Liver (tissue), 8 donors: ENCODE measurements at regions not wholly inside any gene's neighbourhood (a gene's known extent, or its start where the extent isn't known, plus 50 kb on each side); places are given as distances from the start of the nearest gene placed in this dataset.

Experiments
- DNase-seq: peaks from one replicate; pipeline ENCODE4 v3.0.0-alpha.2; 2017; ENCODE audit warnings: low spot score
- H3K27ac ChIP-seq, 2 donors: one replicate each; pipeline ENCODE4 v1.7.0; 2013; ENCODE audit warnings: inconsistent platforms in 2 of 2, low read length in 2 of 2, control low read depth in 1 of 2, low read depth in 1 of 2, mild to moderate bottlenecking in 1 of 2
- H3K27me3 ChIP-seq, 4 donors: one replicate each; pipeline versions ENCODE4 v1.6.1 to v1.7.0; 2013; ENCODE audit warnings: low read length in 3 of 4, inconsistent platforms in 1 of 4, mild to moderate bottlenecking in 1 of 4, moderate library complexity in 1 of 4; ENCODE audit not compliant: control insufficient read depth in 4 of 4, insufficient read depth in 4 of 4
- H3K36me3 ChIP-seq, 4 donors: one replicate each; pipeline versions ENCODE4 v1.6.1 to v1.7.0; 2013; ENCODE audit warnings: low read length in 3 of 4, mild to moderate bottlenecking in 3 of 4, low read depth in 1 of 4, moderate library complexity in 1 of 4; ENCODE audit not compliant: control insufficient read depth in 4 of 4, insufficient read depth in 3 of 4
- H3K4me1 ChIP-seq, 4 donors: one replicate each; pipeline versions ENCODE4 v1.6.1 to v1.7.0; 2013; ENCODE audit warnings: low read length in 3 of 4, mild to moderate bottlenecking in 3 of 4, moderate library complexity in 1 of 4; ENCODE audit not compliant: control insufficient read depth in 4 of 4, insufficient read depth in 4 of 4
- H3K4me3 ChIP-seq, 3 donors: one replicate each; pipeline versions ENCODE4 v1.6.1 to v1.7.0; 2013; ENCODE audit warnings: low read length in 3 of 3, control low read depth in 1 of 3, low read depth in 1 of 3, mild to moderate bottlenecking in 1 of 3
- H3K9ac ChIP-seq, 2 donors: one replicate each; pipeline ENCODE4 v1.7.0; 2013; ENCODE audit warnings: low read length in 2 of 2, mild to moderate bottlenecking in 2 of 2, moderate library complexity in 2 of 2, control low read depth in 1 of 2, low read depth in 1 of 2
- H3K9me3 ChIP-seq, 4 donors: one replicate each; pipeline versions ENCODE4 v1.6.1 to v1.7.0; 2013; ENCODE audit warnings: low read length in 3 of 4; ENCODE audit not compliant: control insufficient read depth in 4 of 4
- EGR1 ChIP-seq, 2 donors: IDR thresholded peaks; 2 replicates each; pipeline ENCODE4 v1.6.1; 2016 to 2018; ENCODE audit warnings: antibody characterized with exemption in 2 of 2, low read depth in 2 of 2
- FOXA1 ChIP-seq: IDR thresholded peaks from 2 replicates; pipeline ENCODE4 v1.6.1; 2016; ENCODE audit warnings: antibody characterized with exemption
- FOXA2 ChIP-seq: IDR thresholded peaks from 2 replicates; pipeline ENCODE4 v1.6.1; 2016; ENCODE audit warnings: antibody characterized with exemption
- GABPA ChIP-seq, 2 donors: IDR thresholded peaks in 1 of 2; conservative IDR thresholded peaks in 1 of 2; 2 replicates each; pipeline ENCODE4 v1.6.1; 2016; ENCODE audit warnings: antibody characterized with exemption in 2 of 2, mild to moderate bottlenecking in 1 of 2, moderate library complexity in 1 of 2
- HNF4A ChIP-seq, 2 donors: conservative IDR thresholded peaks; 2 replicates each; pipeline ENCODE4 v1.6.1; 2016; ENCODE audit warnings: antibody characterized with exemption in 2 of 2, mild to moderate bottlenecking in 2 of 2
- HNF4G ChIP-seq: IDR thresholded peaks from 2 replicates; pipeline ENCODE4 v1.6.1; 2016; ENCODE audit warnings: antibody characterized with exemption
- JUND ChIP-seq, 2 donors: IDR thresholded peaks; 2 replicates each; pipeline ENCODE4 v1.6.1; 2016; ENCODE audit warnings: antibody characterized with exemption in 2 of 2
- NR2F2 ChIP-seq: IDR thresholded peaks from 2 replicates; pipeline ENCODE4 v1.6.1; 2016; ENCODE audit warnings: antibody characterized with exemption
- RAD21 ChIP-seq, 2 donors: IDR thresholded peaks; 2 replicates each; pipeline ENCODE4 v1.6.1; 2016; ENCODE audit warnings: antibody characterized with exemption in 2 of 2, mild to moderate bottlenecking in 2 of 2
- RXRA ChIP-seq, 2 donors: IDR thresholded peaks; 2 replicates each; pipeline ENCODE4 v1.6.1; 2017 to 2018; ENCODE audit warnings: antibody characterized with exemption in 2 of 2, mild to moderate bottlenecking in 1 of 2
- SP1 ChIP-seq: IDR thresholded peaks from 2 replicates; pipeline ENCODE4 v1.6.1; 2018; ENCODE audit warnings: antibody characterized with exemption, mild to moderate bottlenecking
- YY1 ChIP-seq: IDR thresholded peaks from 2 replicates; pipeline ENCODE4 v1.6.1; 2016; ENCODE audit warnings: antibody characterized with exemption, mild to moderate bottlenecking
- ZBTB33 ChIP-seq: IDR thresholded peaks from 2 replicates; pipeline ENCODE4 v1.6.1; 2016; ENCODE audit warnings: antibody characterized with exemption
- WGBS: extraction: QIAGEN DNeasy Blood & Tissue Kit; methylation state at CpG from one replicate; pipeline ENCODE4 v1.1.7; 2013; 5-methylcytosine and 5-hydroxymethylcytosine counted together
- TF ChIP-seq, protein P1 (sequence below): IDR thresholded peaks from 2 replicates; pipeline ENCODE4 v1.6.1; 2016; ENCODE audit warnings: antibody characterized with exemption
- TF ChIP-seq, protein P2 (sequence below): fragments of 150-350 bp; IDR thresholded peaks from 2 replicates; pipeline ENCODE4 v1.5.1; 2017; ENCODE audit warnings: improper control_type of control experiment, low read depth, low read length; ENCODE audit not compliant: missing input control
- TF ChIP-seq, protein P3 (sequence below): IDR thresholded peaks from 2 replicates; pipeline ENCODE4 v1.6.1; 2016; ENCODE audit warnings: antibody characterized with exemption, mild to moderate bottlenecking
- TF ChIP-seq, protein P4 (sequence below): IDR thresholded peaks from 2 replicates; pipeline ENCODE4 v1.6.1; 2016; ENCODE audit warnings: antibody characterized with exemption
- donor health status: healthy.
- donor health status: healthy.
- donor health status: healthy.
- donor health status: healthy.
- donor health status: healthy.

DNA sequence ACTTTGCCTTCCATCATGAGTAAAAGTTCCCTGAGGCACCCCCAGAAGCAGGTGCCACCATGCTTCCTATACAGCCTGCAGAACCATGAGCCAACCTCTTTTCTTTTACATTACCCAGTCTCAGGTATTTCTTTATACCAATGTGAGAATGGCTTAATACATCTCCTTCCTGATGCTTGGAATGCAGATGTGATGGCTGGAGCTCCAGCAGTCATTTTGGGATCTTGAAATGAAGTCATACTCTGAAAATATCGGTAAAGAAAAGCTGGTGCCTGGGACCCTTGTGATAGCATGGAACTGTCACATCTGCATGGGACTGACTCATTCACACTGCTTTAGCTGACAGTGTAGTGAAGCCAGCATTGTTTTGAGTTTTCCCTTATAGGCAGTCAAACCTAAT is 634.5 kb upstream of the NRP1 start:
- no peaks in the 10 kb centered on the region for H3K4me1 ChIP-seq
- no peaks in the 10 kb centered on the region for H3K36me3 ChIP-seq
- H3K27ac ChIP-seq = no peak overlapping the region
- H3K4me3 ChIP-seq = no peak overlapping the region
- H3K9ac ChIP-seq = no peak overlapping the region
- TF ChIP-seq FOXA2 (no peak), RXRA (IDR thresholded peaks at IDR 0.05) (no peak), HNF4A (conservative IDR thresholded peaks at IDR 0.05) (no peak), SP1 (no peak), YY1 (no peak), JUND (IDR thresholded peaks at IDR 0.05) (no peak), HNF4G (no peak)
- TF ChIP-seq, protein P1, sequence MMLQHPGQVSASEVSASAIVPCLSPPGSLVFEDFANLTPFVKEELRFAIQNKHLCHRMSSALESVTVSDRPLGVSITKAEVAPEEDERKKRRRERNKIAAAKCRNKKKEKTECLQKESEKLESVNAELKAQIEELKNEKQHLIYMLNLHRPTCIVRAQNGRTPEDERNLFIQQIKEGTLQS = no peak
- TF ChIP-seq, protein P2, sequence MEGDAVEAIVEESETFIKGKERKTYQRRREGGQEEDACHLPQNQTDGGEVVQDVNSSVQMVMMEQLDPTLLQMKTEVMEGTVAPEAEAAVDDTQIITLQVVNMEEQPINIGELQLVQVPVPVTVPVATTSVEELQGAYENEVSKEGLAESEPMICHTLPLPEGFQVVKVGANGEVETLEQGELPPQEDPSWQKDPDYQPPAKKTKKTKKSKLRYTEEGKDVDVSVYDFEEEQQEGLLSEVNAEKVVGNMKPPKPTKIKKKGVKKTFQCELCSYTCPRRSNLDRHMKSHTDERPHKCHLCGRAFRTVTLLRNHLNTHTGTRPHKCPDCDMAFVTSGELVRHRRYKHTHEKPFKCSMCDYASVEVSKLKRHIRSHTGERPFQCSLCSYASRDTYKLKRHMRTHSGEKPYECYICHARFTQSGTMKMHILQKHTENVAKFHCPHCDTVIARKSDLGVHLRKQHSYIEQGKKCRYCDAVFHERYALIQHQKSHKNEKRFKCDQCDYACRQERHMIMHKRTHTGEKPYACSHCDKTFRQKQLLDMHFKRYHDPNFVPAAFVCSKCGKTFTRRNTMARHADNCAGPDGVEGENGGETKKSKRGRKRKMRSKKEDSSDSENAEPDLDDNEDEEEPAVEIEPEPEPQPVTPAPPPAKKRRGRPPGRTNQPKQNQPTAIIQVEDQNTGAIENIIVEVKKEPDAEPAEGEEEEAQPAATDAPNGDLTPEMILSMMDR = no peak
- no peak for DNase-seq
- no peaks in the 10 kb centered on the region for H3K27me3 ChIP-seq
- 99% methylated on average over 1 of the region's 1 CpG for WGBS
- no peaks in the 10 kb centered on the region for H3K9me3 ChIP-seq

GRCh38 chr10:33967606-33968120 is 633.2 kb upstream of the NRP1 start:
- DNase-seq = no peak
- Histone ChIP-seq H3K27me3 (no peaks in the 10 kb centered on the region), H3K4me3 (no peak overlapping the region), H3K9me3 (no peaks in the 10 kb centered on the region), H3K9ac (no peak overlapping the region), H3K27ac (no peak overlapping the region), H3K36me3 (no peaks in the 10 kb centered on the region), H3K4me1 (no peaks in the 10 kb centered on the region)
- 90% methylated on average over 5 of the region's 5 CpGs for WGBS
- TF ChIP-seq YY1 = no peak
- TF ChIP-seq FOXA1 = no peak
- no peak for TF ChIP-seq EGR1 (IDR thresholded peaks at IDR 0.05; ENCODE audit: low read depth in 2 of 2)
- TF ChIP-seq RAD21 (IDR thresholded peaks at IDR 0.05) = no peak
- no peak for TF ChIP-seq FOXA2
- no peak for TF ChIP-seq HNF4A (conservative IDR thresholded peaks at IDR 0.05)
- TF ChIP-seq, protein P1 = no peak
- no peak for TF ChIP-seq NR2F2
- TF ChIP-seq JUND (IDR thresholded peaks at IDR 0.05) = no peak
- TF ChIP-seq, protein P3, sequence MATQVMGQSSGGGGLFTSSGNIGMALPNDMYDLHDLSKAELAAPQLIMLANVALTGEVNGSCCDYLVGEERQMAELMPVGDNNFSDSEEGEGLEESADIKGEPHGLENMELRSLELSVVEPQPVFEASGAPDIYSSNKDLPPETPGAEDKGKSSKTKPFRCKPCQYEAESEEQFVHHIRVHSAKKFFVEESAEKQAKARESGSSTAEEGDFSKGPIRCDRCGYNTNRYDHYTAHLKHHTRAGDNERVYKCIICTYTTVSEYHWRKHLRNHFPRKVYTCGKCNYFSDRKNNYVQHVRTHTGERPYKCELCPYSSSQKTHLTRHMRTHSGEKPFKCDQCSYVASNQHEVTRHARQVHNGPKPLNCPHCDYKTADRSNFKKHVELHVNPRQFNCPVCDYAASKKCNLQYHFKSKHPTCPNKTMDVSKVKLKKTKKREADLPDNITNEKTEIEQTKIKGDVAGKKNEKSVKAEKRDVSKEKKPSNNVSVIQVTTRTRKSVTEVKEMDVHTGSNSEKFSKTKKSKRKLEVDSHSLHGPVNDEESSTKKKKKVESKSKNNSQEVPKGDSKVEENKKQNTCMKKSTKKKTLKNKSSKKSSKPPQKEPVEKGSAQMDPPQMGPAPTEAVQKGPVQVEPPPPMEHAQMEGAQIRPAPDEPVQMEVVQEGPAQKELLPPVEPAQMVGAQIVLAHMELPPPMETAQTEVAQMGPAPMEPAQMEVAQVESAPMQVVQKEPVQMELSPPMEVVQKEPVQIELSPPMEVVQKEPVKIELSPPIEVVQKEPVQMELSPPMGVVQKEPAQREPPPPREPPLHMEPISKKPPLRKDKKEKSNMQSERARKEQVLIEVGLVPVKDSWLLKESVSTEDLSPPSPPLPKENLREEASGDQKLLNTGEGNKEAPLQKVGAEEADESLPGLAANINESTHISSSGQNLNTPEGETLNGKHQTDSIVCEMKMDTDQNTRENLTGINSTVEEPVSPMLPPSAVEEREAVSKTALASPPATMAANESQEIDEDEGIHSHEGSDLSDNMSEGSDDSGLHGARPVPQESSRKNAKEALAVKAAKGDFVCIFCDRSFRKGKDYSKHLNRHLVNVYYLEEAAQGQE = no peak
- no peak for TF ChIP-seq GABPA (IDR thresholded peaks at IDR 0.05 in 1 of 2, conservative IDR thresholded peaks at IDR 0.05 in 1 of 2)
- TF ChIP-seq SP1 = no peak
- no peak for TF ChIP-seq ZBTB33
- TF ChIP-seq, protein P2 = no peak
- TF ChIP-seq, protein P4, sequence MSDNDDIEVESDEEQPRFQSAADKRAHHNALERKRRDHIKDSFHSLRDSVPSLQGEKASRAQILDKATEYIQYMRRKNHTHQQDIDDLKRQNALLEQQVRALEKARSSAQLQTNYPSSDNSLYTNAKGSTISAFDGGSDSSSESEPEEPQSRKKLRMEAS = no peak
